Stimulated activated naive CD8-positive, alpha-beta T cell treated with anti-CD3 and anti-CD28 coated beads, Interleukin-15, Interleukin-2, amounts not matched to agents 100 ng/mL and 50 ng/mL, for 24 hours (primary cell): ENCODE measurements at regions not wholly inside any gene's neighbourhood (a gene's known extent, or its start where the extent isn't known, plus 50 kb on each side); places are given as distances from the start of the nearest gene placed in this dataset.

Source experiments
- H3K27ac Mint-ChIP-seq: one replicate; pipeline ENCODE4 v1.8.0; 2021; ENCODE audit warnings: mild to moderate bottlenecking, mixed read lengths
- H3K27me3 Mint-ChIP-seq: one replicate; pipeline ENCODE4 v1.8.0; 2021; ENCODE audit warnings: mixed read lengths
- H3K36me3 Mint-ChIP-seq: one replicate; pipeline ENCODE4 v1.8.0; 2021; ENCODE audit warnings: low read depth, mixed read lengths
- H3K4me1 Mint-ChIP-seq: one replicate; pipeline ENCODE4 v1.8.0; 2021; ENCODE audit warnings: low read depth, mixed read lengths
- H3K4me3 Mint-ChIP-seq: one replicate; pipeline ENCODE4 v1.8.0; 2021; ENCODE audit warnings: mild to moderate bottlenecking, mixed read lengths
- H3K9me3 Mint-ChIP-seq: one replicate; pipeline ENCODE4 v1.8.0; 2021; ENCODE audit warnings: mixed read lengths

DNA sequence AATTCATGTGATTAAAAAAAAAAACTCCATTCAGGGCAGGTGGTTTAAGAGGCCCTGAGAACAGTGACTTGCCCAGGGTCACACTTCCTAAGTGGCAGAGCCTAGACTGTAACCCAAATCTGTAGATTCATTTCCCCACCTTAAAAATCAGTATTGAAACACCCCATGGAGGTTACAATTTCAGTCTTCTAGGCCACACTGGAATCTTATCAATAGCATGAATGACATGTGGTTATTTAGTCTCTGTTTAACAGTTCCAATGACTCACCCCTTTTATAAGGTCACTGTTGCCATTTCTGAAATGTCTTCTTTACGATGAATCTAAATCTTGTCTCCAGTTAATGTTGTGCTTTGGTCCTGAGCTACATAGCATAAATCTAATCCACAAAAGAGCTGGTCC is 262.3 kb upstream of the GRIP1 start:
- H3K27ac Mint-ChIP-seq: peak overlapping the region; percentile 45
- H3K9me3 Mint-ChIP-seq: no peaks in the 10 kb centered on the region
- H3K36me3 Mint-ChIP-seq: no peaks in the 10 kb centered on the region
- peaks cover 32% of the 10 kb centered on the region for H3K4me1 Mint-ChIP-seq
- no peaks in the 10 kb centered on the region for H3K27me3 Mint-ChIP-seq
- no peak overlapping the region for H3K4me3 Mint-ChIP-seq

DNA sequence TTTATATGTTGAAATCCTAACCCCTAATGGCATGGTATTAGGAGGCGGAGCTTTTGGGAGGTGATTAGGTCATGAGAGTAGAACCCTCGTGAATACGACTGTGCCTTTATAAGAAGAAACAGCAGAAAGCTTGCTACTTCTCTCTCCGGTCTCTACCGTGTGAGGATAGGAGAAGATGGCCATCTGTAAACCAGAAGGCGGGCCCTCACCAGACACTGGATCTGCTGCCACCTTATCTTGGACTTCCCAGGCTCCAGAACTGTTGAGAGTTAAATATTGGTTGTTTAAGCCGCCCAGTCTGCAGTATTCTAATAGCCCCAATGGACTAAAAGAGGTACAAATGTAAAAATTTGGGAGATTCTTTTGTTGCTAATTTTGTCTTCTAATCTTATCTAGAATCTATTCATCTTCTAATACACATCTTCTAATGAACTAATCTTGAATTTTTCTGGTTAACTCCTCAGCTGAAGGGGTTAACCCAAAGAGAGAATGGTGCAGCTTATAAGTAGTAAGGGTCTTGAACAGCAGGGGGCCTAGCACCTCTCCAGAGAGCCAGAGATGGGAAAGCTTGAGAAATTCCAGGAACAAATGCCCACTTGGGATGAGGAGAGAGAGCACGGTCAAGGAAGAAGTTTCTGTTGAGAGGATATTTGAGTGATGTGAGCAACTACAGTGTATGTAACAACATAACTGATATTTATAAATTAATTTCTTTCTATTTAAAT is 264.0 kb upstream of the GRIP1 start:
- H3K9me3 Mint-ChIP-seq: no peaks in the 10 kb centered on the region
- no peak overlapping the region for H3K4me3 Mint-ChIP-seq
- H3K27me3 Mint-ChIP-seq: no peaks in the 10 kb centered on the region
- H3K27ac Mint-ChIP-seq: no peak overlapping the region
- H3K4me1 Mint-ChIP-seq: peaks cover 42% of the 10 kb centered on the region
- no peaks in the 10 kb centered on the region for H3K36me3 Mint-ChIP-seq

DNA sequence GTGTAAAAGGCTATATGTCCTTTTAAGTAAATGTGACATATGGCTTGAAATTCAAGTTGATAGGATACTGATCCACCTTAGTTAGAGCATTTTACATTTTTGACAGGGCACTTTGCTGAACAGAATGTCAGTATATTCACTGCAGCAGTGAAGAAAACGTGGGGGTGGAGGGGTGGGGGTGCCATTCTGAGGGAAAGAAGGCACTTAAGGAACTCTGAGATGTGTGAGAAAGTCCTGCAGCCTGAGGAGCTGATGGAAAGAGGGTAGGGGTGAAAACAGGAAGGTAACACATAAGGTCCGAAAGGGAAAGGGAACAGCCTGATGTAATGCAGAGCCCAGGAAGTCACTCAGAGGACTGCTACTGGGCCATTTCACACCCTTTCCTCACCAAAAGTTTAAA is 265.5 kb upstream of the GRIP1 start:
- no peak overlapping the region for H3K4me3 Mint-ChIP-seq
- H3K4me1 Mint-ChIP-seq: peaks cover 42% of the 10 kb centered on the region
- H3K27me3 Mint-ChIP-seq: no peaks in the 10 kb centered on the region
- H3K36me3 Mint-ChIP-seq: no peaks in the 10 kb centered on the region
- no peaks in the 10 kb centered on the region for H3K9me3 Mint-ChIP-seq
- no peak overlapping the region for H3K27ac Mint-ChIP-seq

DNA sequence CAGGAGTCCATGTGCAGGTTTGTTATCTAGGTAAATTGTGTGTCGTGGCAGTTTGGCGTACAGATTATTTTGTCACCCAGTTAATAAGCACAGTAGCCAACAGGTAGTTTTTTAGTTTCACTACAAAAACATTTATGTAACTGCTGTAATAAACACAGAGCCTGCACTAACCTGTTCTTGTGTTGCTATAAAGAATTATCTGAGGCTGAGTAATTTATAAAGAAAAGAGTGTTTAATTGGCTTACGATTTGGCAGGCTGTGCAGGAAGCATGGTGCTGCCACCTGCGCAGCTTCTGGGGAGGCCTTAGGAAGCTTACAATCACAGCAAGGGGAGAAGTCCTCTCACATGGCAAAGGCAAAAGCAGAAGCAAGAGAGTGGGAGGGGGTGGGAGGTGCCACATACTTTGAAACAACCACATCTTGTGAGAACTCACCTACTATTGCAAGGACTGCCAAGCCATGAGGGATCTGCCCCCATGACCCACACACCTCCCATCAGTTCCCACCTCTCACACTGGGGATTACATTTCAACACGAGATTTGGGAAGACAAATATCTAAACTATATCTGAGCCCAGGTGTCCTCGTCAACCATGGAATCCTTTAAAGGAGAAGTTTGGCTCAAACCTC is 266.4 kb upstream of the GRIP1 start:
- Mint-ChIP-seq H3K9me3 (no peaks in the 10 kb centered on the region), H3K27me3 (no peaks in the 10 kb centered on the region)

DNA sequence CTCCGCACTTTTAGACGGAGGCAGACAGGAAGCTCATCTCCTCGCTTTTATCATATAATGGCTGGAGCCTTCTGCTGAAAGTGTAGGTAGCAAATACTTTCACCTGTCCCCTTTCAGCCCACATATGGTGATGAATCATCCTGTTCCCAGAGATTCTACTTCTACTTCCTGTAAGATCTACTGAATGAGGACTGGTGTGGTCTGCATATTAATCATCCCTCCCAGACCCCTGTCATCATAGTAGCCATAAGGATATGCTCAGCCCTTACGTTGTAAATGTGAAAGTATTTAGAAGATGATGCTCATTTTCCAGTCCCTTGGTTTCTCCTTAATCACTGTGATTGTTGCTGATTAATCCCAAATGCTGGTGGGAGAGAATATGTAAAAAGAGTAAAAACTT is 268.2 kb upstream of the GRIP1 start:
- H3K4me3 Mint-ChIP-seq: no peak overlapping the region
- H3K27me3 Mint-ChIP-seq: no peaks in the 10 kb centered on the region

More for the DNA sequence above, 266.4 kb upstream of the GRIP1 start:
- no peak overlapping the region for H3K4me3 Mint-ChIP-seq
- no peaks in the 10 kb centered on the region for H3K36me3 Mint-ChIP-seq
- no peak overlapping the region for H3K27ac Mint-ChIP-seq
- peaks cover 38% of the 10 kb centered on the region for H3K4me1 Mint-ChIP-seq

DNA sequence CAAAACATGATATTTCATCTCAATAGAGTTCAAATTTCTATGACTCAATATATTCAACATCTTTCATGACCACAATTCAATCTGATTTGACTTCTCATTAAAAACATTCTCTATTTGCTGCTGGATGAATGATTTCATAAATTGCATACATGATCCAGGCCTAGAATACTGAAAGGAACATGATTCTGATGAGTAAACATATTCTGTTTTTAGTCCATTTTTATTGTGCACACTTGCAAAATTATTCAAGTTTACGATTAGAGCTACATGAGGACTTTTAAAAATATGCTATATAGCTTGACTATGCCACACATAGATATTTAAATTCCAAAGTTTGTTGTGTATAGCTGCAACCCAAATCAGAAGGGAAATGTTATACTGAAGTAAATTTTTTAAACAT is 273.8 kb upstream of the GRIP1 start:
- H3K27me3 Mint-ChIP-seq: no peaks in the 10 kb centered on the region
- no peaks in the 10 kb centered on the region for H3K9me3 Mint-ChIP-seq
- H3K4me1 Mint-ChIP-seq: peaks cover under 1% of the 10 kb centered on the region
- no peak overlapping the region for H3K27ac Mint-ChIP-seq
- no peaks in the 10 kb centered on the region for H3K36me3 Mint-ChIP-seq
- H3K4me3 Mint-ChIP-seq: no peak overlapping the region

More for the DNA sequence above, 268.2 kb upstream of the GRIP1 start:
- H3K27ac Mint-ChIP-seq: peak overlapping the region; percentile 41
- H3K4me1 Mint-ChIP-seq: peaks cover 23% of the 10 kb centered on the region
- no peaks in the 10 kb centered on the region for H3K36me3 Mint-ChIP-seq
- no peaks in the 10 kb centered on the region for H3K9me3 Mint-ChIP-seq

DNA sequence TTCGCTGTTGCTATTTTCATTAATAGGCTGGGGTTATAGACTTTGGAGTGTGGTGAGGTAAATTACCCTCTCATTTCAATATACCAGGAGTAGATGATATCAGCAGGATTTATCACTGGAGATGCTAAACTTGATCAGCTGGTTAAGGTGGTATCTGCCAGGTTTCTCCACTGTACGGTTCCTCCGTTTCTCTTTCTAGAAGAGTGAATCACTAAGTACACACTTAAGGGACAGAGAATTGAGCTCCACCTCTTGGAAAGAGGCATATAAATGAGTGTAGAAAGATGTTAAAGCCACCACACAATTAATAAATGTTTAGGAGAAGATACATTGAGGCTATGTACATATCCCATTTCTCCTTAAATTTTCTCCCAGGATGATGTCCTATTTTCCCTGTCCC is 277.4 kb upstream of the GRIP1 start:
- no peak overlapping the region for H3K4me3 Mint-ChIP-seq
- no peaks in the 10 kb centered on the region for H3K36me3 Mint-ChIP-seq
- H3K9me3 Mint-ChIP-seq: no peaks in the 10 kb centered on the region
- H3K27me3 Mint-ChIP-seq: no peaks in the 10 kb centered on the region
- no peak overlapping the region for H3K27ac Mint-ChIP-seq
- H3K4me1 Mint-ChIP-seq: peaks cover 11% of the 10 kb centered on the region

DNA sequence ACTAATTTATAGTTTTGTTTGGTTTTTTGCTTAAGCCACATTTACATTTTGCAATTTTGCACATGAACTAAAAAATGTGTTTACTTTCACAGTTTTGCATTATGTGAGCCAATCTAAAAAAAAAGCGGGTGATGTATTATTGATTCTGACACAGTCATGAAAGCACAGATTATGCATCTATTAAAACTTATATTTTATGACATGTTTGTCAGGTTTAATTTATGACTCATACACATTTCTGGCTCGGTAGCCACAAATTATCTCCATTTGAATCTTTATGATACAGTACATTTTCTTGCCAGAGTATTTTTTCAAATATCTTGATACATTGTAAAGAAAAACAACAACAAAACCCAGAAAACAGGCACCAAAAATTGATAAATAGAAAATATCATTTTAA is 280.4 kb upstream of the GRIP1 start:
- H3K4me3 Mint-ChIP-seq: no peak overlapping the region
- H3K36me3 Mint-ChIP-seq: no peaks in the 10 kb centered on the region
- H3K9me3 Mint-ChIP-seq: no peaks in the 10 kb centered on the region
- H3K27me3 Mint-ChIP-seq: no peaks in the 10 kb centered on the region
- no peak overlapping the region for H3K27ac Mint-ChIP-seq
- H3K4me1 Mint-ChIP-seq: peaks cover 21% of the 10 kb centered on the region

DNA sequence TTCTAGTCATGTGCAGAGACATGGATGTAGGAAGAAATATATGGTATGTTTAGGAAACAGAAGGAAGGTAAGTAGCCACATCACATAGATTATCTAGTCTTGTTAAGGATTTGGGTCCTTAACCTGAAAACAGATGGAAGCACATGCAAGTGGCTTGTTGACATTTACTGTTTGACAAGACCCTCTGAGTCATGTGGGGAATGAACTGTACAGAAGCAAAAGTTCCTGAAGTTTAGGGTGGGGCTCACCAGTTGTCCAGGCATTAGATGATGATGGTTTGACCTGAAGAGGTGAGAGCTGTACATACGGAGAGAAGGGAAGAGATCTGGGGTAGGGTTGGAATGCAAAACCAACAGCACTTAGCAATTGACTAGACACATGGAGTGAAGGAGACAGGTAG is 281.1 kb upstream of the GRIP1 start:
- Mint-ChIP-seq H3K27ac (no peak overlapping the region), H3K36me3 (no peaks in the 10 kb centered on the region), H3K27me3 (no peaks in the 10 kb centered on the region), H3K9me3 (no peaks in the 10 kb centered on the region), H3K4me1 (peaks cover 28% of the 10 kb centered on the region), H3K4me3 (no peak overlapping the region)

DNA sequence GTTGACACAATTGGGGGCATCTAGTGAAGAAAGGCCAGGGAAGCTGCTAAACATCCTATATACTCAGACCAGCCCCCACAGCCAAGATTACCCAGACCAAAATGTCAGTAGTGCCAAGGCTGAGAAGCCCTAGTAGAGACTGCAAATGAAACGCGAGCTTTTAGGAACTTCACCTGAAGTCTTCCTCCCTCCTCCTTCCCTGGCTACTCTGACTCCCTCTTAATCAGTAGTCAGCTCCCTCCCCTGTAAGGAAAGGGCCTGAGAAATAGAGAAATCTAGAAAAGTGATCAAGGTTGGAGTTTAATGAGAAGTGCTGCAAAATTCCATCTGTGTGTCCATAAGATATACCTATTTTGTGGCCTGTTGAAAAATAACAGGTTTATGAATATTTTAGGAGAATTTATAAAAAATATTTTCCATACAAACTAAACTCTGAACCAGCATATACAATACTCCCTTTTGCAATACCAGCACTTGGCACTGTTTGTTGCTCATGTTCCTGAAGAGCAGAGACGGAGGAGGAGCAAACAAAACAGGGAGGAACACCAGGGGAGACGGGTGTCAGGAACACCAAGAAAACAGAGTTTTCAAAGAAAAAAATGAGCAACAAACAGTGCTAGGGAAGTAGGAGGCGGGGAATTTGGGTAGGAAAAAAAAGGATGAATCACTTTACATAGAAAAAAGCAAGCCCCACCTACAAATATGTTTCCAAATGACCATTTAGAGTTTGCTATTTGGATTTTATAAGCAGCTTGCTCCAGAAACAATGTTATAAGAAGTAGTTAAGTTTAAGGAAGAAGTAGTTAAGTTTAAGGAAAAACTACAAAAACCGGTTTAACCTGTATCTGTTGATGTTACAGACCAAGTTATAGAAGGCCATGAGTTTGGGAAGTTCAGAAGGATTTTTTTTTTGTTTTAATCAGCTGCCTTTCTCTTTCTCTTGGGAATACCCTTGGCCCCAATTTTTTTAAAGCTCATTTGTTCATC is 282.1 kb upstream of the GRIP1 start:
- Mint-ChIP-seq H3K4me1 (peaks cover 38% of the 10 kb centered on the region), H3K27ac (no peak overlapping the region), H3K27me3 (no peaks in the 10 kb centered on the region), H3K36me3 (no peaks in the 10 kb centered on the region), H3K9me3 (no peaks in the 10 kb centered on the region), H3K4me3 (no peak overlapping the region)

DNA sequence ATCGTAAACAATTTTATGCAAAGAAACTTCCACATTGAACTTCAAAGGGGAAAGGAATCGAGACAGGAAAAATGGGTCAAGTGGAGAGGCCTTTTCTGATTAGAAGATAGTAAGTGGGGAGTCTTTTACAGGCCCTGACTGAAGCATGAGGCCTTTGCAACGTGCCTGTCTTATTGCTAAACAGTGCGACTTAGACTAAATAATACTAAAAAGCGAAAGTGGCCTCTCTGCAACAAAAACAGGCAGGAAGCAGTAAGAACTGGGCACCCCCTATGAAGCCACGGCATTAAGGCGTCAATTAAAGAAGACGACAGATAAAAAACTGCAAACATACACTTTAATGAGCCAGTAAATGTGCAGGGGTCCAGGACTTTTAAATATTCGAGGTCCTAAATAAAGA is 283.4 kb upstream of the GRIP1 start:
- no peaks in the 10 kb centered on the region for H3K27me3 Mint-ChIP-seq
- no peak overlapping the region for H3K27ac Mint-ChIP-seq
- H3K36me3 Mint-ChIP-seq: no peaks in the 10 kb centered on the region
- H3K9me3 Mint-ChIP-seq: no peaks in the 10 kb centered on the region
- H3K4me3 Mint-ChIP-seq: no peak overlapping the region
- peaks cover 38% of the 10 kb centered on the region for H3K4me1 Mint-ChIP-seq

DNA sequence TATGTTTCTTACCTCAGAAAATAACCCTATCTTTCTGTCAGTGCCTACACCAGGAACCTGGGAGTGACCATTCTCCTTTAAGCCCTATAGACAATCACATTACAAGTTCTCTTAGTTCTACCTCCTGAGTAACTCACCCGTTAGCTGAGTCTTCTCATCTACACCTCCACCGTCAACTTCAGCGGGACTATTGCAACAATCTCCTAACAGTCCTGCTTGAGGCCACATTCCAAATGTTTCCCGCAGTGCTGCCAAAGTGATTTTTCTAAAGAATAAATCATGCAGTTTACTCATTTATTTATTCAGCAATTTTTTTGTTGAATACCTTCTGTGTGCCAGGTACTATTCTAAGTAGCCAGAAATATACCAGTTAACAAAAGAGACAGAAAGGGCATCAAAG is 285.0 kb upstream of the GRIP1 start:
- no peaks in the 10 kb centered on the region for H3K36me3 Mint-ChIP-seq
- H3K4me1 Mint-ChIP-seq: peaks cover 38% of the 10 kb centered on the region
- no peaks in the 10 kb centered on the region for H3K9me3 Mint-ChIP-seq
- H3K4me3 Mint-ChIP-seq: no peak overlapping the region
- H3K27me3 Mint-ChIP-seq: no peaks in the 10 kb centered on the region
- H3K27ac Mint-ChIP-seq: no peak overlapping the region

DNA sequence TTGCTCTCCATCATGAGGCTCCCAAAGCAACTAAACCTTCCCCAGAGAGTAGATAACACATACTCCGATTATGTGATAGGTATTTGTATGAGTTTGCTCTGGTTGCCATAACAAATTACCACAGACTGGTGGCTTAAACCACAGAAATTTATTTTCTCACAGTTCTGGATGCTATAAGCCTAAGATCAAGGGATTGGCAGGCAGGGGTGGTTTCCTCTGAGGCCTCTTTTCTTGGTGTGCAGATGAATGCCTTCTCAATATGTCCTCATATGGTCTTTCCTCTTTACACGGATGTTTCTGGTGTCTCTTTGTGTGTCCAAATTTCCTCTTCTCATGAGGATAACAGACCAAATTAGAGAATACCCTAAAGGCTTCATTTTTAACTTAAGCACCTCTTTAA is 285.8 kb upstream of the GRIP1 start:
- peaks cover under 1% of the 10 kb centered on the region for H3K9me3 Mint-ChIP-seq
- peak overlapping the region; percentile 9 for H3K4me3 Mint-ChIP-seq
- H3K36me3 Mint-ChIP-seq: no peaks in the 10 kb centered on the region
- H3K27me3 Mint-ChIP-seq: no peaks in the 10 kb centered on the region
- H3K27ac Mint-ChIP-seq: peak overlapping the region; percentile 74
- peaks cover 38% of the 10 kb centered on the region for H3K4me1 Mint-ChIP-seq

DNA sequence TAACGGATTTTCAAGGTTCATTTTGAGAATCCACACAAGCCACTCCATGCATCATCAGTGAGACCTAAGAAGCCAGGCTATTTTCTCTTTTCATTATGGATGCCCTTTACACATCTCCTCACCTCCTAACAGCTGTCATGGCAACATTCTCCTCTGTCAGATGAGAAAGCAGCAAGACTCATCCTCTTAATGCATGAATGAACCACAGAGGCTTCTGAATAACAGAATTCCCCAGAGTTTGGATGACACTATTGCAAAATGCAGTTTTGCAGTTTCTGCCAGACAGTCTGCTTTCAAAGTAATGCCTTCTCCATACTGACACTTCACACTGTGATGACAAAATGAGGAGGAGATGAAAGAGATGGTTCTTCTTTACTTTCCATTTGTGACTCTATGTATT is 286.7 kb upstream of the GRIP1 start:
- H3K4me1 Mint-ChIP-seq: peaks cover 33% of the 10 kb centered on the region

DNA sequence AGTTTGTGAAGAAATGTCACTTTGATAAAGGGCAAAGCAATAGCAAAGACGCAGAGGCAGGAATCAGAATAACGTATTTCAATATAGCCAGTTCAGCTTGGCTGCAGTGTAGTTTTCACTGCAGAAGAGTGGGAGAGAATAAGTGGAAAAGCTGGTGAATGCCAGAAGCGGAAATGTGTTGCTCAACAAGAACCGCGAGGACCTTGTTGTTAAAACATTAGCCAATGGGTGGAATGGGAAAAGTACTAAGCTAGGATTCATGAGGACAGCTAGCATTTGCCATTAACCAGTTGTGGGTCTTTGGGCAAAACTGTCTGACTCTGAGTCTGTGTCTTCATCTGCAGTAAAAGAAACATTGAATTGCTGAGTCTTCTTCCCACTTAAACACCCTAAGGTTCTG is 292.9 kb upstream of the GRIP1 start:
- H3K36me3 Mint-ChIP-seq: no peaks in the 10 kb centered on the region
- peaks cover 4% of the 10 kb centered on the region for H3K9me3 Mint-ChIP-seq
- no peak overlapping the region for H3K4me3 Mint-ChIP-seq
- H3K27me3 Mint-ChIP-seq: peaks cover 13% of the 10 kb centered on the region
- H3K4me1 Mint-ChIP-seq: no peaks in the 10 kb centered on the region
- H3K27ac Mint-ChIP-seq: no peak overlapping the region

More for the DNA sequence above, 286.7 kb upstream of the GRIP1 start:
- H3K36me3 Mint-ChIP-seq: no peaks in the 10 kb centered on the region
- peaks cover 4% of the 10 kb centered on the region for H3K9me3 Mint-ChIP-seq
- H3K4me3 Mint-ChIP-seq: no peak overlapping the region
- H3K27me3 Mint-ChIP-seq: no peaks in the 10 kb centered on the region
- H3K27ac Mint-ChIP-seq: no peak overlapping the region
